IPS-20b (cell line): ENCODE measurements at regions not wholly inside any gene's neighbourhood (a gene's known extent, or its start where the extent isn't known, plus 50 kb on each side); places are given as distances from the start of the nearest gene placed in this dataset.

Source experiments
- H3K27ac ChIP-seq: one replicate; pipeline ENCODE4 v1.5.1; 2013; ENCODE audit warnings: low read length
- H3K27me3 ChIP-seq: 2 replicates; pipeline ENCODE4 v1.6.1; 2013; ENCODE audit warnings: mild to moderate bottlenecking, low read length, inconsistent platforms; ENCODE audit not compliant: insufficient read depth
- H3K36me3 ChIP-seq: 2 replicates; pipeline ENCODE4 v1.6.1; 2013; ENCODE audit warnings: low read depth, mild to moderate bottlenecking, inconsistent platforms, low read length, moderate library complexity; ENCODE audit not compliant: insufficient read depth
- H3K4me1 ChIP-seq: 2 replicates; pipeline ENCODE4 v1.6.1; 2013; ENCODE audit warnings: mild to moderate bottlenecking, control low read depth, inconsistent platforms, low read length, moderate library complexity; ENCODE audit not compliant: insufficient read depth
- H3K4me3 ChIP-seq: 2 replicates; pipeline ENCODE4 v1.5.1; 2013; ENCODE audit warnings: mild to moderate bottlenecking, low read length, inconsistent platforms
- H3K9ac ChIP-seq: 2 replicates; pipeline ENCODE4 v1.6.1; 2013; ENCODE audit warnings: low read depth, mild to moderate bottlenecking, inconsistent platforms, low read length, moderate library complexity
- H3K9me3 ChIP-seq: 2 replicates; pipeline ENCODE4 v1.6.1; 2013; ENCODE audit warnings: mild to moderate bottlenecking, low read depth, low read length, inconsistent platforms; ENCODE audit not compliant: insufficient read depth

GRCh38 chr1:187396929-187397796 is 568.4 kb downstream of the PLA2G4A start:
- H3K36me3 ChIP-seq, result no peaks in the 10 kb centered on the region
- no peak overlapping the region for H3K4me3 ChIP-seq
- no peak overlapping the region for H3K27ac ChIP-seq
- H3K9me3 ChIP-seq, result no peaks in the 10 kb centered on the region
- H3K4me1 ChIP-seq, result 0 out of 2 replicates have a peak, but pooled peaks cover 3% of the 10 kb centered on the region
- no peak overlapping the region for H3K9ac ChIP-seq
- H3K27me3 ChIP-seq, result no peaks in the 10 kb centered on the region

GRCh38 chr1:187408212-187409004 is 579.7 kb downstream of the PLA2G4A start:
- Histone ChIP-seq H3K27ac (no peak overlapping the region), H3K9ac (no peak overlapping the region), H3K4me1 (peaks cover 9% of the 10 kb centered on the region; the same call in 1 of the 2 replicates), H3K4me3 (no peak overlapping the region), H3K9me3 (no peaks in the 10 kb centered on the region), H3K27me3 (no peaks in the 10 kb centered on the region), H3K36me3 (no peaks in the 10 kb centered on the region)

GRCh38 chr1:187409341-187409740 is 580.6 kb downstream of the PLA2G4A start:
- Histone ChIP-seq H3K36me3 (no peaks in the 10 kb centered on the region), H3K27ac (no peak overlapping the region), H3K27me3 (no peaks in the 10 kb centered on the region), H3K9me3 (no peaks in the 10 kb centered on the region), H3K4me1 (peaks cover 9% of the 10 kb centered on the region; the same call in 1 of the 2 replicates), H3K9ac (no peak overlapping the region), H3K4me3 (no peak overlapping the region)

- no peak overlapping the region for H3K27ac ChIP-seq
- no peaks in the 10 kb centered on the region for H3K9me3 ChIP-seq
- H3K4me3 ChIP-seq, result no peak overlapping the region
- H3K27me3 ChIP-seq, result no peaks in the 10 kb centered on the region
- peaks cover 9% of the 10 kb centered on the region; the same call in 1 of the 2 replicates for H3K4me1 ChIP-seq
- no peak overlapping the region for H3K9ac ChIP-seq
- H3K36me3 ChIP-seq, result no peaks in the 10 kb centered on the region
Observed at GRCh38 chr1:187411118-187411517, 582.4 kb downstream of the PLA2G4A start.

- H3K4me1 ChIP-seq, result peaks cover 8% of the 10 kb centered on the region; the same call in 1 of the 2 replicates
- no peak overlapping the region for H3K9ac ChIP-seq
- no peaks in the 10 kb centered on the region for H3K9me3 ChIP-seq
- H3K36me3 ChIP-seq, result no peaks in the 10 kb centered on the region
- H3K27me3 ChIP-seq, result no peaks in the 10 kb centered on the region
- H3K27ac ChIP-seq, result no peak overlapping the region
- no peak overlapping the region for H3K4me3 ChIP-seq
Observed at GRCh38 chr1:187413405-187414169, 584.8 kb downstream of the PLA2G4A start.

GRCh38 chr1:187415065-187415464 is 586.3 kb downstream of the PLA2G4A start:
- Histone ChIP-seq H3K4me3 (no peak overlapping the region), H3K4me1 (no peaks in the 10 kb centered on the region; the same call in 1 of the 2 replicates), H3K9me3 (no peaks in the 10 kb centered on the region), H3K27me3 (no peaks in the 10 kb centered on the region), H3K36me3 (no peaks in the 10 kb centered on the region), H3K27ac (no peak overlapping the region), H3K9ac (no peak overlapping the region)

GRCh38 chr1:187417520-187417919 is 588.8 kb downstream of the PLA2G4A start:
- Histone ChIP-seq H3K27ac (no peak overlapping the region), H3K27me3 (no peaks in the 10 kb centered on the region), H3K36me3 (no peaks in the 10 kb centered on the region), H3K4me1 (no peaks in the 10 kb centered on the region; the same call in 1 of the 2 replicates), H3K9me3 (no peaks in the 10 kb centered on the region), H3K4me3 (no peak overlapping the region), H3K9ac (no peak overlapping the region)

- Histone ChIP-seq H3K27ac (no peak overlapping the region), H3K4me1 (no peaks in the 10 kb centered on the region), H3K4me3 (no peak overlapping the region), H3K27me3 (no peaks in the 10 kb centered on the region), H3K9ac (no peak overlapping the region), H3K36me3 (no peaks in the 10 kb centered on the region), H3K9me3 (no peaks in the 10 kb centered on the region)
Observed at GRCh38 chr1:187433598-187433997, 604.8 kb downstream of the PLA2G4A start.

- peaks cover 4% of the 10 kb centered on the region; the same call in 1 of the 2 replicates for H3K4me1 ChIP-seq
- no peaks in the 10 kb centered on the region for H3K36me3 ChIP-seq
- no peaks in the 10 kb centered on the region for H3K9me3 ChIP-seq
- H3K4me3 ChIP-seq, result no peak overlapping the region
- no peaks in the 10 kb centered on the region for H3K27me3 ChIP-seq
- no peak overlapping the region for H3K27ac ChIP-seq
- no peak overlapping the region for H3K9ac ChIP-seq
Observed at GRCh38 chr1:187442603-187443002, 613.9 kb downstream of the PLA2G4A start.

GRCh38 chr1:187443939-187444338 is 615.2 kb downstream of the PLA2G4A start:
- Histone ChIP-seq H3K4me3 (no peak overlapping the region), H3K36me3 (no peaks in the 10 kb centered on the region), H3K4me1 (peaks cover 4% of the 10 kb centered on the region; the same call in 1 of the 2 replicates), H3K9me3 (no peaks in the 10 kb centered on the region), H3K27ac (no peak overlapping the region), H3K9ac (no peak overlapping the region), H3K27me3 (no peaks in the 10 kb centered on the region)

GRCh38 chr1:187445066-187445465 is 616.3 kb downstream of the PLA2G4A start:
- Histone ChIP-seq H3K27ac (no peak overlapping the region), H3K36me3 (no peaks in the 10 kb centered on the region), H3K27me3 (no peaks in the 10 kb centered on the region), H3K4me3 (no peak overlapping the region), H3K9me3 (no peaks in the 10 kb centered on the region), H3K4me1 (peaks cover 4% of the 10 kb centered on the region; the same call in 1 of the 2 replicates), H3K9ac (no peak overlapping the region)
